K562 (cell line): ENCODE measurements at regions not wholly inside any gene's neighbourhood (a gene's known extent, or its start where the extent isn't known, plus 50 kb on each side); places are given as distances from the start of the nearest gene placed in this dataset.

Experiments used
- ATAC-seq: fragments of 200-7000 bp; cut with Tn5 transposase; 3 replicates; pipeline ENCODE4 v1.9.1; 2020; ENCODE audit warnings: moderate library complexity
- BruUV-seq: library from RNA; stranded (reverse); fragments of 400-500 nt; replicated peaks from 2 replicates; lab custom pipeline; 2021; lab: Mats Ljungman, UMichigan
- CTCF ChIA-PET: fragments of 300-600 bp; formaldehyde crosslinking; extraction: SDS; loops from one replicate; lab custom pipeline; 2021; ENCODE audit warnings: low intra/inter-chr PET ratio; lab: Yijun Ruan, JAX
- POLR2A ChIA-PET: fragments of 300-600, 350-650 bp; sonication (Branson Sonifier 250); formaldehyde crosslinking; extraction: SDS; loops from one replicate; lab custom pipeline; 2021; ENCODE audit warnings: antibody characterized with exemption, inconsistent platforms; lab: Yijun Ruan, JAX
- DNase-seq, 4 experiments: peaks; one replicate each; pipeline versions ENCODE4 v3.0.0 to v3.0.0-alpha.2; 2011 to 2018; ENCODE audit warnings: low spot score in 3 of 4, mixed read lengths in 3 of 4; ENCODE audit errors: extremely low read depth in 1 of 4
- FAIRE-seq: peaks from 2 replicates; lab custom pipeline; 2011; peaks lifted over from hg19 to GRCh38; lab: Jason Lieb, UNC
- H2AFZ ChIP-seq: 2 replicates; pipeline ENCODE4 v1.6.0; 2011; ENCODE audit warnings: low read depth, low read length, control low read depth, inconsistent platforms
- H3K27ac ChIP-seq: fragments of 200-600 bp; 3 replicates; pipeline ENCODE4 v1.8.0; 2011; ENCODE audit warnings: low read depth, mild to moderate bottlenecking, control low read depth, inconsistent platforms, low read length, moderate library complexity, mixed read lengths; ENCODE audit errors: extremely low read depth
- H3K27me3 ChIP-seq, 2 experiments: fragments of 300-600 bp in 1 of 2; 2 replicates in 1 of 2; 3 replicates in 1 of 2; pipeline versions ENCODE4 v1.6.0 to v1.8.0; 2011; ENCODE audit warnings: inconsistent platforms in 2 of 2, low read length in 2 of 2, mild to moderate bottlenecking in 1 of 2, mixed read lengths in 1 of 2, moderate library complexity in 1 of 2; ENCODE audit not compliant: control insufficient read depth in 2 of 2, insufficient read depth in 2 of 2
- H3K36me3 ChIP-seq: fragments of 300-600 bp; 3 replicates; pipeline ENCODE4 v1.8.0; 2011; ENCODE audit warnings: mild to moderate bottlenecking, low read length, inconsistent platforms; ENCODE audit not compliant: control insufficient read depth, insufficient read depth
- H3K4me1 ChIP-seq, 2 experiments: fragments of 200-600 bp in 1 of 2; replicated peaks in 1 of 2; 2 replicates in 1 of 2; 3 replicates in 1 of 2; pipeline versions ENCODE4 v1.5.1 to v1.8.0; 2011; ENCODE audit warnings: inconsistent platforms in 2 of 2, low read length in 2 of 2, mild to moderate bottlenecking in 1 of 2, mixed read lengths in 1 of 2, moderate library complexity in 1 of 2; ENCODE audit not compliant: control insufficient read depth in 2 of 2, insufficient read depth in 2 of 2
- H3K4me2 ChIP-seq: 2 replicates; pipeline ENCODE4 v1.6.1; 2011; ENCODE audit warnings: low read length, control low read depth, inconsistent platforms, mixed read lengths; ENCODE audit not compliant: insufficient read depth
- H3K4me3 ChIP-seq: fragments of 200-600 bp; sonication (generic), shearing (Covaris generic); 2 replicates; pipeline ENCODE4 v1.5.1; 2016; ENCODE audit warnings: control low read depth, inconsistent platforms
- H3K79me2 ChIP-seq: fragments of 200-600 bp; 3 replicates; pipeline ENCODE4 v1.8.0; 2011; ENCODE audit warnings: low read length, inconsistent platforms; ENCODE audit not compliant: control insufficient read depth, insufficient read depth
- H3K9ac ChIP-seq, 2 experiments: 2 replicates each; pipeline versions ENCODE4 v1.6.0 to v1.6.1; 2011; ENCODE audit warnings: low read depth in 2 of 2, low read length in 2 of 2, control low read depth in 1 of 2, inconsistent platforms in 1 of 2, mild to moderate bottlenecking in 1 of 2, mixed read lengths in 1 of 2; ENCODE audit not compliant: insufficient read depth in 1 of 2
- H3K9me1 ChIP-seq: one replicate; pipeline ENCODE4 v1.6.0; 2011; ENCODE audit warnings: inconsistent platforms, mild to moderate bottlenecking, low read length, moderate library complexity; ENCODE audit not compliant: control insufficient read depth, insufficient read depth
- H3K9me3 ChIP-seq: replicated peaks from 2 replicates; pipeline ENCODE4 v1.5.1; 2011; ENCODE audit warnings: low read depth, low read length, inconsistent platforms; ENCODE audit not compliant: control insufficient read depth, insufficient read depth
- H4K20me1 ChIP-seq: replicated peaks from 2 replicates; pipeline ENCODE4 v1.6.1; 2011; ENCODE audit warnings: low read length, inconsistent platforms, mixed read lengths; ENCODE audit not compliant: control insufficient read depth, insufficient read depth
- CBX1 ChIP-seq: sonication (generic); IDR thresholded peaks from 2 replicates; pipeline ENCODE4 v1.6.1; 2016; ENCODE audit warnings: antibody characterized with exemption, low read depth, mild to moderate bottlenecking
- CSDE1 ChIP-seq, 2 experiments: fragments of 450-650 bp; IDR thresholded peaks; 2 replicates each; pipeline ENCODE4 v1.6.1; 2016; ENCODE audit warnings: mild to moderate bottlenecking in 1 of 2
- DIDO1 ChIP-seq: fragments of 450-650 bp; IDR thresholded peaks from 2 replicates; pipeline ENCODE4 v1.6.1; 2016; ENCODE audit warnings: low read depth, missing biosample characterization, missing genetic modification characterization
- HNRNPUL1 ChIP-seq: fragments of 200-400 bp; formaldehyde crosslinking; IDR thresholded peaks from 2 replicates; pipeline ENCODE4 v1.6.1; 2017; ENCODE audit warnings: low read length
- ID3 ChIP-seq, 2 experiments: fragments of 250-450 bp in 1 of 2; fragments of 450-650 bp in 1 of 2; sonication (Bioruptor Pico) in 1 of 2; IDR thresholded peaks; 2 replicates each; pipeline versions ENCODE4 v1.6.1 to v1.8.0; 2016 to 2021; ENCODE audit warnings: mild to moderate bottlenecking in 2 of 2, moderate library complexity in 2 of 2, missing compliant biosample characterization in 1 of 2, missing genetic modification characterization in 1 of 2
- MAX ChIP-seq: sonication (generic); formaldehyde crosslinking; IDR thresholded peaks from 2 replicates; pipeline ENCODE4 v1.9.0; 2022; ENCODE audit warnings: mild to moderate bottlenecking, missing genetic modification reagents
- MYBL2 ChIP-seq, 2 experiments: fragments of 450-650 bp in 1 of 2; sonication (generic) in 1 of 2; formaldehyde crosslinking in 1 of 2; IDR thresholded peaks; 2 replicates each; pipeline versions ENCODE4 v1.6.1 to v1.8.1; 2017 to 2022; ENCODE audit warnings: borderline replicate concordance in 1 of 2, inconsistent platforms in 1 of 2, low read depth in 1 of 2, mild to moderate bottlenecking in 1 of 2, missing genetic modification reagents in 1 of 2, moderate library complexity in 1 of 2
- NCOA4 ChIP-seq: fragments of 450-650 bp; IDR thresholded peaks from 2 replicates; pipeline ENCODE4 v1.6.1; 2018; ENCODE audit warnings: mild to moderate bottlenecking; ENCODE audit not compliant: partially characterized antibody
- NFATC3 ChIP-seq: fragments of 450-650 bp; IDR thresholded peaks from 2 replicates; pipeline ENCODE4 v1.6.1; 2017; ENCODE audit warnings: mild to moderate bottlenecking
- RBM39 ChIP-seq: fragments of 200-400 bp; formaldehyde crosslinking; optimal IDR thresholded peaks from 2 replicates; pipeline ENCODE3; 2018; ENCODE audit warnings: low read depth, low read length
- RNF2 ChIP-seq: sonication (generic); IDR thresholded peaks from 2 replicates; pipeline ENCODE4 v1.6.1; 2016
- ZNF184 ChIP-seq: sonication (generic); formaldehyde crosslinking; IDR thresholded peaks from 2 replicates; pipeline ENCODE4 v1.5.0; 2020; ENCODE audit warnings: missing genetic modification reagents
- WGBS: fragments of 100-300 bp; shearing (Covaris generic); methylation state at CpG from one replicate; pipeline ENCODE4 v1.1.6; 2016; ENCODE audit warnings: low coverage, mixed read lengths; ENCODE audit not compliant: insufficient coverage; ENCODE audit errors: missing lambda C conversion rate; 5-methylcytosine and 5-hydroxymethylcytosine counted together
- in situ Hi-C: fragments of 300-500 bp; cut with MboI; formaldehyde crosslinking; loops from 4 replicates; pipeline ENCODE4 v1.15.0; 2018; ENCODE audit warnings: inconsistent platforms, mixed read lengths
- intact Hi-C: fragments of 100-400 bp; cut with micrococcal nuclease; formaldehyde crosslinking; loops from 2 replicates; pipeline ENCODE4 v1.14.2; 2022

- no peaks in the 10 kb centered on the region for H3K79me2 ChIP-seq
- H3K27ac ChIP-seq = no peak overlapping the region
- ATAC-seq (no peak), FAIRE-seq (no peak), DNase-seq (no peak)
- H3K36me3 ChIP-seq = no peaks in the 10 kb centered on the region
- in situ Hi-C loops = no loop called here
- no peaks in the 10 kb centered on the region for H3K9me3 ChIP-seq
- H3K4me2 ChIP-seq = no peak overlapping the region
- ChIA-PET CTCF (no interaction called here), POLR2A (no interaction called here)
- H3K4me1 ChIP-seq = no peaks in the 10 kb centered on the region
- 4% methylated on average over 4 of the region's 4 CpGs for WGBS
- TF ChIP-seq ID3 (CRISPR knock-in tag; IDR thresholded peaks at IDR 0.05) (no peak), ID3 (tag; IDR thresholded peaks at IDR 0.05) (no peak), MAX (CRISPR knock-in tag) (no peak), NFATC3 (no peak), RBM39 (no peak), CSDE1 (IDR thresholded peaks at IDR 0.05) (no peak), NCOA4 (no peak), DIDO1 (tag) (no peak), MYBL2 (IDR thresholded peaks at IDR 0.05; ENCODE audit: low read depth) (no peak), MYBL2 (CRISPR knock-in tag; IDR thresholded peaks at IDR 0.05; ENCODE audit: borderline replicate concordance) (no peak), ZNF184 (CRISPR knock-in tag) (no peak), HNRNPUL1 (no peak), CBX1 (no peak), RNF2 (no peak)
- no TSS peak for BruUV-seq
- H3K9me1 ChIP-seq = no peaks in the 10 kb centered on the region
- no peak overlapping the region for H2AFZ ChIP-seq
- H3K27me3 ChIP-seq = no peaks in the 10 kb centered on the region
- intact Hi-C loops = no loop called here
- H4K20me1 ChIP-seq = no peaks in the 10 kb centered on the region
- no peak overlapping the region for H3K4me3 ChIP-seq
- H3K9ac ChIP-seq = no peak overlapping the region
These were observed 193.3 kb downstream of the PSAT1 start for GRCh38 chr9:78490231-78490630.
